NCI-H2227 (cell line): ENCODE measurements at regions not wholly inside any gene's neighbourhood (a gene's known extent, or its start where the extent isn't known, plus 50 kb on each side); places are given as distances from the start of the nearest gene placed in this dataset.

Experiments used
- DNase-seq: peaks from one replicate; lab custom pipeline; 2025; ENCODE audit not compliant: unreplicated experiment; lab: John Stamatoyannopoulos, UW

GRCh38 chr5:52710310-52710971, 77.3 kb upstream of the ITGA1 start:
- DNase-seq = no peak

- no peak for DNase-seq
Measured at GRCh38 chr5:52710972-52711596, 76.6 kb upstream of the ITGA1 start.

- DNase-seq = no peak
Measured at GRCh38 chr5:52712354-52712753, 75.4 kb upstream of the ITGA1 start.

GRCh38 chr5:52725065-52725746, 62.5 kb upstream of the ITGA1 start:
- no peak for DNase-seq

GRCh38 chr5:52725808-52726207, 61.9 kb upstream of the ITGA1 start:
- no peak for DNase-seq

GRCh38 chr5:52727020-52727419, 60.7 kb upstream of the ITGA1 start:
- DNase-seq = no peak

- DNase-seq = no peak
Measured at GRCh38 chr5:52727576-52727975, 60.1 kb upstream of the ITGA1 start.

- no peak for DNase-seq
Measured at GRCh38 chr5:52728224-52728623, 59.5 kb upstream of the ITGA1 start.

- DNase-seq = no peak
Measured at GRCh38 chr5:52728686-52729085, 59.0 kb upstream of the ITGA1 start.

GRCh38 chr5:52731274-52732027, 56.3 kb upstream of the ITGA1 start:
- no peak for DNase-seq

GRCh38 chr5:52734557-52734956, 53.2 kb upstream of the ITGA1 start:
- DNase-seq = no peak

GRCh38 chr5:52735139-52735538, 52.6 kb upstream of the ITGA1 start:
- no peak for DNase-seq
